Mesenchymal stem cell (in vitro differentiated cells and primary cell): ENCODE measurements at regions not wholly inside any gene's neighbourhood (a gene's known extent, or its start where the extent isn't known, plus 50 kb on each side); places are given as distances from the start of the nearest gene placed in this dataset.

Experiments used
- DNase-seq: peaks from one replicate; pipeline ENCODE4 v3.0.0-alpha.2; 2013
- H2AFZ ChIP-seq: one replicate; pipeline ENCODE4 v1.6.1; 2013; ENCODE audit warnings: low read depth, mild to moderate bottlenecking, control low read depth, inconsistent platforms, low read length, moderate library complexity
- H2AK5ac ChIP-seq: 2 replicates; pipeline ENCODE4 v1.6.1; 2013; ENCODE audit warnings: low read length, moderate library complexity, mild to moderate bottlenecking, inconsistent platforms; ENCODE audit not compliant: severe bottlenecking
- H2BK120ac ChIP-seq: one replicate; pipeline ENCODE4 v1.6.1; 2013; ENCODE audit warnings: low read depth, mild to moderate bottlenecking, inconsistent platforms, low read length, moderate library complexity
- H2BK12ac ChIP-seq, 2 experiments: one replicate each; pipeline ENCODE4 v1.6.1; 2013; ENCODE audit warnings: inconsistent platforms in 2 of 2, low read length in 2 of 2, mild to moderate bottlenecking in 2 of 2, moderate library complexity in 2 of 2, control low read depth in 1 of 2
- H2BK15ac ChIP-seq: one replicate; pipeline ENCODE4 v1.6.1; 2013; ENCODE audit warnings: mild to moderate bottlenecking, low read depth, inconsistent platforms; ENCODE audit not compliant: poor library complexity, severe bottlenecking
- H2BK5ac ChIP-seq: 2 replicates; pipeline ENCODE4 v1.6.1; 2013; ENCODE audit warnings: low read depth, mild to moderate bottlenecking, low read length, control low read depth, inconsistent platforms; ENCODE audit not compliant: poor library complexity, severe bottlenecking
- H3K14ac ChIP-seq, 2 experiments: one replicate each; pipeline ENCODE4 v1.6.1; 2013; ENCODE audit warnings: inconsistent platforms in 2 of 2, low read length in 2 of 2, control low read depth in 1 of 2, mild to moderate bottlenecking in 1 of 2, moderate library complexity in 1 of 2
- H3K18ac ChIP-seq, 2 experiments: one replicate each; pipeline ENCODE4 v1.6.1; 2013; ENCODE audit warnings: inconsistent platforms in 2 of 2, low read length in 2 of 2, control low read depth in 1 of 2, low read depth in 1 of 2, mild to moderate bottlenecking in 1 of 2
- H3K23ac ChIP-seq, 2 experiments: one replicate each; pipeline ENCODE4 v1.6.1; 2013; ENCODE audit warnings: inconsistent platforms in 2 of 2, low read length in 2 of 2, mild to moderate bottlenecking in 2 of 2, moderate library complexity in 2 of 2, control low read depth in 1 of 2
- H3K27ac ChIP-seq: 2 replicates; pipeline ENCODE4 v1.5.1; 2013; ENCODE audit warnings: mild to moderate bottlenecking, moderate library complexity, low read length, control low read depth, inconsistent platforms; ENCODE audit not compliant: poor library complexity, severe bottlenecking
- H3K27me3 ChIP-seq, 2 experiments: 2 replicates each; pipeline versions ENCODE4 v1.6.1 to v1.7.0; 2013; ENCODE audit warnings: low read length in 2 of 2, mild to moderate bottlenecking in 2 of 2, moderate library complexity in 2 of 2, control low read depth in 1 of 2, inconsistent platforms in 1 of 2; ENCODE audit not compliant: control insufficient read depth in 1 of 2, insufficient read depth in 1 of 2
- H3K36me3 ChIP-seq, 2 experiments: 2 replicates each; pipeline versions ENCODE4 v1.6.1 to v1.7.0; 2013; ENCODE audit warnings: low read length in 2 of 2, control low read depth in 1 of 2, inconsistent platforms in 1 of 2, low read depth in 1 of 2, mild to moderate bottlenecking in 1 of 2; ENCODE audit not compliant: insufficient read depth in 2 of 2, control insufficient read depth in 1 of 2
- H3K4ac ChIP-seq, 2 experiments: one replicate each; pipeline ENCODE4 v1.6.1; 2013; ENCODE audit warnings: inconsistent platforms in 2 of 2, low read length in 2 of 2, mild to moderate bottlenecking in 2 of 2, moderate library complexity in 2 of 2, control low read depth in 1 of 2, low read depth in 1 of 2
- H3K4me1 ChIP-seq: 2 replicates; pipeline ENCODE4 v1.6.1; 2013; ENCODE audit warnings: low read depth, low read length, control low read depth; ENCODE audit not compliant: control insufficient read depth, insufficient read depth
- H3K4me2 ChIP-seq: 2 replicates; pipeline ENCODE4 v1.6.1; 2013; ENCODE audit warnings: low read length, mild to moderate bottlenecking, inconsistent platforms; ENCODE audit not compliant: poor library complexity, severe bottlenecking
- H3K4me3 ChIP-seq, 2 experiments: 2 replicates each; pipeline versions ENCODE4 v1.5.1 to v1.7.0; 2013; ENCODE audit warnings: low read length in 2 of 2, mild to moderate bottlenecking in 2 of 2, control low read depth in 1 of 2, low read depth in 1 of 2; ENCODE audit not compliant: insufficient read depth in 1 of 2
- H3K79me1 ChIP-seq: replicated peaks from 2 replicates; pipeline ENCODE4 v1.6.1; 2013; ENCODE audit warnings: mild to moderate bottlenecking, control low read depth, low read length, inconsistent platforms; ENCODE audit not compliant: poor library complexity, severe bottlenecking
- H3K9ac ChIP-seq: 2 replicates; pipeline ENCODE4 v1.7.0; 2013; ENCODE audit warnings: mild to moderate bottlenecking, low read length, moderate library complexity
- H3K9me3 ChIP-seq: 2 replicates; pipeline ENCODE4 v1.7.0; 2013; ENCODE audit warnings: mild to moderate bottlenecking, low read length; ENCODE audit not compliant: control insufficient read depth
- H4K8ac ChIP-seq: one replicate; pipeline ENCODE4 v1.6.1; 2013; ENCODE audit warnings: inconsistent platforms, mild to moderate bottlenecking, low read length, moderate library complexity
- H4K91ac ChIP-seq: one replicate; pipeline ENCODE4 v1.6.1; 2013; ENCODE audit warnings: mild to moderate bottlenecking, low read length, inconsistent platforms
- WGBS: methylation state at CpG from one replicate; pipeline ENCODE4 v1.1.7; 2013; ENCODE audit warnings: mixed read lengths; 5-methylcytosine and 5-hydroxymethylcytosine counted together

DNA sequence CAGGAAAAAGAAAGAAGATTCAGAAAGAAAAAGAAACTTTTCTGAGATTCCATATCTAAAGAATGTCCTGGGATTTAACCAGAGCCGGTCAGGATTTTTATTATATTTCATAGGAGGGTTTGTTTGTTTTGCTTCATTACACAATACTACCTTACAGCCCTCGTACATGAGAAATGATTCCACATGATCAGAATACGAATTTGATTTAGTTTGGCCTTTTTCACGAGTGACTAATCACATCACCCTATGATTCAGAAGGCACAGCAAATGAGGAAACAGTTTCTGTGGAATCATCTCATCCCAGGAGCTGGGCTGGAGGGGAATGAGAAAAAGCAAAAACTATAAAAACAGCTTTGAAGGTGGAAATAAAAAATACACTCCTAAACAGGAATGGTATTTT lies 54.7 kb upstream of the VWC2 start:
- Histone ChIP-seq H3K4me3 (no peak overlapping the region), H3K9ac (peak overlapping the region; percentile 75), H3K9me3 (no peaks in the 10 kb centered on the region), H3K27me3 (no peaks in the 10 kb centered on the region), H2AFZ (no peak overlapping the region), H2AK5ac (no peak overlapping the region), H3K4me1 (no peaks in the 10 kb centered on the region), H3K23ac (no peak overlapping the region), H2BK12ac (no peak overlapping the region), H3K4me2 (no peak overlapping the region), H3K14ac (no peak overlapping the region), H2BK15ac (no peak overlapping the region), H3K79me1 (no peaks in the 10 kb centered on the region), H3K27ac (no peak overlapping the region), H3K18ac (no peak overlapping the region), H4K91ac (no peak overlapping the region), H2BK5ac (no peak overlapping the region), H4K8ac (no peak overlapping the region), H2BK120ac (no peak overlapping the region), H3K4ac (no peak overlapping the region), H3K36me3 (no peaks in the 10 kb centered on the region)
- no peak for DNase-seq
- WGBS = 61% methylated on average over 3 of the region's 4 CpGs

DNA sequence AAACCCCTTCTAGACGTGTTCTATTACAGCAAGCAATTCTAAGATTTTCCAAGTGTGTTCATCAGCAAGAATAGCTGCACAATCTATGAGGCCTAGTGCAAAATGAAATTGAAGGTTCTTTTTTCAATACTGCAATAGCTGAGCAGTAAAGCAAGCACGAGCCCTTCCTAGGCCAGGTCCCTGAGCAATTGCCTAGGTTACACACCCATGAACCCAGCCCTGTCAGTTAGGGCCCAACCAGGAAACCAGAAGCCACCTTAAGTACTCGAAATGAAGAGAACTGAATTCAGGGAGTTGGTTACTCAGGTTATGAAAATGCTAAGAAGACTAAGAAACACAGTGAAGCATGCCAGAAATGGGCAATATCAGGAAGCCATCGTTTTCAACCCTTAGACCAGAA lies 52.0 kb upstream of the VWC2 start:
- Histone ChIP-seq H4K8ac (no peak overlapping the region), H4K91ac (no peak overlapping the region), H3K18ac (no peak overlapping the region), H3K36me3 (no peaks in the 10 kb centered on the region), H3K4me1 (no peaks in the 10 kb centered on the region), H2BK5ac (no peak overlapping the region), H2AK5ac (no peak overlapping the region), H3K27ac (no peak overlapping the region), H3K4ac (no peak overlapping the region), H2BK120ac (no peak overlapping the region), H3K4me2 (no peak overlapping the region), H3K9me3 (no peaks in the 10 kb centered on the region), H2BK15ac (no peak overlapping the region), H3K4me3 (no peak overlapping the region), H3K23ac (no peak overlapping the region), H3K9ac (no peak overlapping the region), H3K27me3 (no peaks in the 10 kb centered on the region), H2AFZ (no peak overlapping the region), H2BK12ac (no peak overlapping the region), H3K79me1 (no peaks in the 10 kb centered on the region), H3K14ac (no peak overlapping the region)
- 46% methylated on average over 4 of the region's 4 CpGs for WGBS
- no peak for DNase-seq
